Right lobe of liver (tissue), 6 donors: ENCODE measurements at regions not wholly inside any gene's neighbourhood (a gene's known extent, or its start where the extent isn't known, plus 50 kb on each side); places are given as distances from the start of the nearest gene placed in this dataset.

ENCODE experiments used
- ATAC-seq, 4 donors: fragments of 200-7000 bp; cut with Tn5 transposase; one replicate each; pipeline ENCODE4 v1.9.1; 2020; ENCODE audit warnings: mild to moderate bottlenecking in 4 of 4, moderate library complexity in 4 of 4
- DNase-seq, 3 donors: peaks; one replicate each; pipeline ENCODE4 v3.0.0-alpha.2; 2020
- H3K27ac ChIP-seq, 3 donors: fragments of 200-600 bp; one replicate each; pipeline ENCODE4 v1.8.0; 2022
- H3K27me3 ChIP-seq, 2 donors: fragments of 200-600 bp; one replicate each; pipeline ENCODE4 v1.8.0; 2022
- H3K36me3 ChIP-seq, 4 donors: fragments of 200-600 bp; sonication (generic) in 1 of 4; one replicate each; pipeline versions ENCODE4 v1.5.1 to v1.8.0; 2017 to 2022; ENCODE audit warnings: control low read depth in 1 of 4
- H3K4me1 ChIP-seq, 4 donors: fragments of 200-600 bp; sonication (generic) in 1 of 4; one replicate each; pipeline versions ENCODE4 v1.5.1 to v1.8.0; 2017 to 2022; ENCODE audit warnings: control low read depth in 1 of 4
- H3K4me3 ChIP-seq, 3 donors: fragments of 200-600 bp; one replicate each; pipeline ENCODE4 v1.8.0; 2022
- H3K9me3 ChIP-seq, 4 donors: fragments of 200-600 bp; sonication (generic) in 1 of 4; one replicate each; pipeline versions ENCODE4 v1.5.1 to v1.8.0; 2017 to 2022; ENCODE audit warnings: control low read depth in 1 of 4
- CTCF ChIP-seq, 4 donors: fragments of 200-600 bp in 3 of 4; fragments of 450-650 bp in 1 of 4; IDR thresholded peaks; one replicate each; pipeline versions ENCODE4 v1.5.1 to v1.8.0; 2016 to 2022; ENCODE audit warnings: antibody characterized with exemption in 4 of 4, mild to moderate bottlenecking in 2 of 4
- POLR2A ChIP-seq: fragments of 450-650 bp; IDR thresholded peaks from one replicate; pipeline ENCODE4 v1.6.1; 2017; ENCODE audit warnings: antibody characterized with exemption, mild to moderate bottlenecking
- WGBS: methylation state at CpG from one replicate; pipeline ENCODE4 v1.1.6; 2018; ENCODE audit warnings: low coverage, low lambda C conversion rate; ENCODE audit not compliant: insufficient coverage; ENCODE audit errors: missing lambda C conversion rate; 5-methylcytosine and 5-hydroxymethylcytosine counted together
- intact Hi-C, 2 donors: fragments of 100-400 bp; cut with DNase I; formaldehyde crosslinking; loops; one replicate each; pipeline versions ENCODE4 v1.11.2 to v1.14.1; 2022
- donor health status: DM: no; HTN: yes; CAD: no.
- donor health status: DM: no; HTN: no; CAD: no.
- donor health status: DM: no; HTN: no; CAD: no.
- donor health status: DM: no; HTN: yes; CAD: no.
- donor health status: DM: no; HTN: yes; CAD: no.

- DNase-seq = peak in 1 of 3 donors; percentile 14
- Histone ChIP-seq H3K4me1 (no peaks in the 10 kb centered on the region), H3K36me3 (no peaks in the 10 kb centered on the region), H3K4me3 (no peak overlapping the region), H3K9me3 (no peaks in the 10 kb centered on the region), H3K27me3 (no peaks in the 10 kb centered on the region), H3K27ac (no peak overlapping the region)
- ATAC-seq = peak; percentile 76 to 89 (median 79)
- TF ChIP-seq POLR2A (no peak), CTCF (IDR thresholded peaks at IDR 0.05) (peak; percentile 21 to 36 (median 25))
- 20% methylated on average over 7 of the region's 7 CpGs for WGBS
- intact Hi-C loops = no loop called here
These were observed 1068.5 kb upstream of the CDH10 start for GRCh38 chr5:25713259-25713658.

DNA sequence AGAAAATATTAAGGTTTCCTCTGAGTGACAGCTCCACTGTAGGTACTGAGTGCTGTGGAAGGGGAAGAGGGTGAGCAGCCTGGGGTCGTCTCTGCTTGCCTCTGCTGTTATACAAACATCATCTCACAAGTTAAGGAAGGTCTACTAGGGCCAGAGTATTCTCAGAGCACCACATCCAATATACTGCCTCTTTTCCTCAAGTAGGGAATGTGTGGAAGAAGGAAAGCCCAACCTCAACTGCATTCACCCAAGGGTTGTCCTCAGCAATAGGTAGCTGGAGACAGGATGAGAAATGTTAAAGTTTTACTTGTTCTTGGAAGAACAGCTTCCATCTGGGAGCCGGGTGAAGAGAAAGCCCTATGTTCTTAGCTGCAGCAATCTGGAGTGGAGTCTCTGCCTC lies 1062.3 kb upstream of the CDH10 start:
- ATAC-seq = no peak
- no peak overlapping the region for H3K27ac ChIP-seq
- no peak for DNase-seq
- no peak overlapping the region for H3K4me3 ChIP-seq
- no peaks in the 10 kb centered on the region for H3K27me3 ChIP-seq
- H3K4me1 ChIP-seq = no peaks in the 10 kb centered on the region
- intact Hi-C loops = no loop called here
- H3K36me3 ChIP-seq = no peaks in the 10 kb centered on the region
- 51% methylated on average over 2 of the region's 2 CpGs for WGBS
- H3K9me3 ChIP-seq = no peaks in the 10 kb centered on the region
- TF ChIP-seq POLR2A = no peak
- TF ChIP-seq CTCF (IDR thresholded peaks at IDR 0.05) = no peak

GRCh38 chr5:25701936-25702335 lies 1057.2 kb upstream of the CDH10 start:
- peak; percentile 74 to 94 (median 78) for ATAC-seq
- no peak overlapping the region for H3K4me3 ChIP-seq
- intact Hi-C loops = no loop called here

GRCh38 chr5:25694801-25695200 lies 1050.0 kb upstream of the CDH10 start:
- no peaks in the 10 kb centered on the region for H3K27me3 ChIP-seq
- H3K4me1 ChIP-seq = no peaks in the 10 kb centered on the region
- DNase-seq (no peak), ATAC-seq (no peak)
- TF ChIP-seq POLR2A = no peak
- TF ChIP-seq CTCF (IDR thresholded peaks at IDR 0.05) = no peak
- no peak overlapping the region for H3K27ac ChIP-seq
- WGBS = 17% methylated on average over 1 of the region's 1 CpG
- intact Hi-C loops = no loop called here
- H3K4me3 ChIP-seq = no peak overlapping the region
- no peaks in the 10 kb centered on the region for H3K9me3 ChIP-seq
- H3K36me3 ChIP-seq = no peaks in the 10 kb centered on the region

More at GRCh38 chr5:25701936-25702335, 1057.2 kb upstream of the CDH10 start:
- Histone ChIP-seq H3K4me1 (no peaks in the 10 kb centered on the region), H3K9me3 (no peaks in the 10 kb centered on the region), H3K27me3 (no peaks in the 10 kb centered on the region), H3K27ac (no peak overlapping the region), H3K36me3 (no peaks in the 10 kb centered on the region)
- WGBS = 32% methylated on average over 4 of the region's 4 CpGs
- TF ChIP-seq CTCF (IDR thresholded peaks at IDR 0.05) = peak in 3 of 4 donors; percentile 27 to 40 (median 33)
- TF ChIP-seq POLR2A = no peak
- DNase-seq = no peak

GRCh38 chr5:25688156-25688555 lies 1043.4 kb upstream of the CDH10 start:
- Histone ChIP-seq H3K4me3 (no peak overlapping the region), H3K4me1 (no peaks in the 10 kb centered on the region), H3K9me3 (peaks cover 0 to 2% (median 0%) of the 10 kb centered on the region in 4 donors), H3K27ac (no peak overlapping the region), H3K36me3 (no peaks in the 10 kb centered on the region), H3K27me3 (no peaks in the 10 kb centered on the region)
- no peak for ATAC-seq
- WGBS = 65% methylated on average over 3 of the region's 3 CpGs
- TF ChIP-seq POLR2A = no peak
- TF ChIP-seq CTCF (IDR thresholded peaks at IDR 0.05) = no peak
- intact Hi-C loops = no loop called here
- DNase-seq = no peak
